ENCODE measurements at regions not wholly inside any gene's neighbourhood (a gene's known extent, or its start where the extent isn't known, plus 50 kb on each side); places are given as distances from the start of the nearest gene placed in this dataset.

GRCh38 chr3:5523125-5523524 lies 335.6 kb downstream of the EDEM1 start:
- CTCF ChIA-PET (ENCODE audit: unreplicated experiment): no interaction called here
- intact Hi-C loops (cut with micrococcal nuclease; ENCODE audit: unreplicated experiment): no loop called here
- no peak overlapping the region for H3K4me3 ChIP-seq (ENCODE audit: low read depth, low read length, poor library complexity, severe bottlenecking)

GRCh38 chr3:5531039-5531438 lies 343.5 kb downstream of the EDEM1 start:
- ChIA-PET POLR2A (interaction anchor here (0.6 kb wide), 1 partner anchor 338 kb away, joined by 3 read pairs; no protein-coding TSS in a partner anchor), CTCF (ENCODE audit: unreplicated experiment) (no interaction called here)
- Histone ChIP-seq H3K4me3 (ENCODE audit: low read depth, low read length, poor library complexity, severe bottlenecking) (no peak overlapping the region), H3K27ac (ENCODE audit: low read depth, low read length, poor library complexity, severe bottlenecking) (no peak overlapping the region), H3K36me3 (ENCODE audit: insufficient read depth, low read length) (no peaks in the 10 kb centered on the region), H4K20me1 (ENCODE audit: insufficient read depth, low read length) (no peaks in the 10 kb centered on the region), H3K9me2 (ENCODE audit: insufficient read depth, low read length) (no peaks in the 10 kb centered on the region), H2AFZ (ENCODE audit: low read length) (no peak overlapping the region), H3K4me2 (ENCODE audit: low read length) (no peak overlapping the region), H3K9me3 (ENCODE audit: low read length) (no peaks in the 10 kb centered on the region), H3K79me2 (ENCODE audit: insufficient read depth, low read depth, low read length) (no peaks in the 10 kb centered on the region), H3K4me1 (ENCODE audit: insufficient read depth, low read length, poor library complexity, severe bottlenecking) (no peaks in the 10 kb centered on the region)
- DNase-seq (ENCODE audit: low spot score): no peak
- no TSS peak for BruUV-seq (replicated peaks)
- intact Hi-C loops (cut with micrococcal nuclease; ENCODE audit: unreplicated experiment): no loop called here
- TF ChIP-seq CTCF (conservative IDR thresholded peaks at IDR 0.05; ENCODE audit: low read length): no peak
- TF ChIP-seq EZH2phosphoT487 (IDR thresholded peaks at IDR 0.05; ENCODE audit: borderline replicate concordance, low read depth, low read length): no peak

More at GRCh38 chr3:5523125-5523524, 335.6 kb downstream of the EDEM1 start:
- no peaks in the 10 kb centered on the region for H4K20me1 ChIP-seq (ENCODE audit: insufficient read depth, low read length)
- no peaks in the 10 kb centered on the region for H3K9me3 ChIP-seq (ENCODE audit: low read length)
- H3K79me2 ChIP-seq (ENCODE audit: insufficient read depth, low read depth, low read length): no peaks in the 10 kb centered on the region
- no peak for TF ChIP-seq CTCF (conservative IDR thresholded peaks at IDR 0.05; ENCODE audit: low read length)
- TF ChIP-seq EZH2phosphoT487 (IDR thresholded peaks at IDR 0.05; ENCODE audit: borderline replicate concordance, low read depth, low read length): no peak
- no TSS peak for BruUV-seq (replicated peaks)
- DNase-seq (ENCODE audit: low spot score): no peak
- POLR2A ChIA-PET: interaction anchor here (0.6 kb wide), 1 partner anchor 16 kb away, joined by 3 read pairs; no protein-coding TSS in a partner anchor
- no peak overlapping the region for H2AFZ ChIP-seq (ENCODE audit: low read length)
- no peak overlapping the region for H3K4me2 ChIP-seq (ENCODE audit: low read length)
- H3K4me1 ChIP-seq (ENCODE audit: insufficient read depth, low read length, poor library complexity, severe bottlenecking): no peaks in the 10 kb centered on the region
- no peaks in the 10 kb centered on the region for H3K9me2 ChIP-seq (ENCODE audit: insufficient read depth, low read length)
- no peak overlapping the region for H3K27ac ChIP-seq (ENCODE audit: low read depth, low read length, poor library complexity, severe bottlenecking)
- no peaks in the 10 kb centered on the region for H3K36me3 ChIP-seq (ENCODE audit: insufficient read depth, low read length)

- intact Hi-C loops (cut with micrococcal nuclease; ENCODE audit: unreplicated experiment): no loop called here
- BruUV-seq (replicated peaks): no TSS peak
- H2AFZ ChIP-seq (ENCODE audit: low read length): no peak overlapping the region
Observed at GRCh38 chr3:5531741-5532290, 344.3 kb downstream of the EDEM1 start.

More at GRCh38 chr3:5531741-5532290, 344.3 kb downstream of the EDEM1 start:
- ChIA-PET CTCF (ENCODE audit: unreplicated experiment) (no interaction called here), POLR2A (no interaction called here)
- Histone ChIP-seq H3K36me3 (ENCODE audit: insufficient read depth, low read length) (no peaks in the 10 kb centered on the region), H4K20me1 (ENCODE audit: insufficient read depth, low read length) (no peaks in the 10 kb centered on the region), H3K4me2 (ENCODE audit: low read length) (no peak overlapping the region), H3K9me2 (ENCODE audit: insufficient read depth, low read length) (no peaks in the 10 kb centered on the region), H3K4me1 (ENCODE audit: insufficient read depth, low read length, poor library complexity, severe bottlenecking) (no peaks in the 10 kb centered on the region), H3K79me2 (ENCODE audit: insufficient read depth, low read depth, low read length) (no peaks in the 10 kb centered on the region), H3K4me3 (ENCODE audit: low read depth, low read length, poor library complexity, severe bottlenecking) (no peak overlapping the region), H3K27ac (ENCODE audit: low read depth, low read length, poor library complexity, severe bottlenecking) (no peak overlapping the region), H3K9me3 (ENCODE audit: low read length) (no peaks in the 10 kb centered on the region)
- DNase-seq (ENCODE audit: low spot score): no peak
- TF ChIP-seq EZH2phosphoT487 (IDR thresholded peaks at IDR 0.05; ENCODE audit: borderline replicate concordance, low read depth, low read length) (no peak), CTCF (conservative IDR thresholded peaks at IDR 0.05; ENCODE audit: low read length) (no peak)

Data from OCI-LY7 (cell line).